IMR-90 (cell line): ENCODE measurements at regions not wholly inside any gene's neighbourhood (a gene's known extent, or its start where the extent isn't known, plus 50 kb on each side); places are given as distances from the start of the nearest gene placed in this dataset.
A peak's percentile ranks its signal among the peaks of the same experiment; 100 is the strongest.

Experiments
- ATAC-seq: fragments of 200-7000 bp; cut with Tn5 transposase; 2 replicates; pipeline ENCODE4 v1.9.1; 2020; ENCODE audit warnings: low read depth, mild to moderate bottlenecking, moderate library complexity
- BruUV-seq: library from RNA; stranded (reverse); fragments of 400-500 nt; replicated peaks from 2 replicates; lab custom pipeline; 2021; lab: Mats Ljungman, UMichigan
- CTCF ChIA-PET: fragments of 300-600 bp; formaldehyde crosslinking; extraction: SDS; loops from one replicate; lab custom pipeline; 2021; ENCODE audit warnings: antibody characterized with exemption; lab: Yijun Ruan, JAX
- POLR2A ChIA-PET: fragments of 300-600 bp; sonication (Branson Sonifier 250); formaldehyde crosslinking; loops from one replicate; lab custom pipeline; 2022; ENCODE audit warnings: antibody characterized with exemption; ENCODE audit not compliant: unreplicated experiment; lab: Charles Lee
- DNase-seq: peaks from one replicate; pipeline ENCODE4 v3.0.0; 2013
- H2AFZ ChIP-seq: replicated peaks from 2 replicates; pipeline ENCODE3; 2013; ENCODE audit warnings: low read length, mild to moderate bottlenecking; ENCODE audit not compliant: poor library complexity
- H2AK5ac ChIP-seq: 2 replicates; pipeline ENCODE4 v1.6.1; 2013; ENCODE audit warnings: low read depth, low read length, inconsistent platforms
- H2AK9ac ChIP-seq: replicated peaks from 2 replicates; pipeline ENCODE3; 2013; ENCODE audit warnings: mild to moderate bottlenecking, low read depth, low read length, moderate library complexity; ENCODE audit not compliant: poor library complexity
- H2BK120ac ChIP-seq: 2 replicates; pipeline ENCODE4 v1.6.1; 2013; ENCODE audit warnings: low read depth, low read length, inconsistent platforms
- H2BK15ac ChIP-seq: 3 replicates; pipeline ENCODE4 v1.6.1; 2013; ENCODE audit warnings: low read depth, low read length, inconsistent platforms
- H2BK20ac ChIP-seq: 2 replicates; pipeline ENCODE4 v1.6.1; 2013; ENCODE audit warnings: low read depth, mild to moderate bottlenecking, inconsistent platforms, low read length, moderate library complexity
- H2BK5ac ChIP-seq: 2 replicates; pipeline ENCODE4 v1.6.1; 2013; ENCODE audit warnings: mild to moderate bottlenecking, low read depth, low read length, inconsistent platforms; ENCODE audit not compliant: poor library complexity, severe bottlenecking
- H3K14ac ChIP-seq: replicated peaks from 2 replicates; pipeline ENCODE4 v1.6.1; 2013; ENCODE audit warnings: low read depth, low read length, inconsistent platforms
- H3K18ac ChIP-seq: 2 replicates; pipeline ENCODE4 v1.6.1; 2013; ENCODE audit warnings: low read depth, low read length, control low read depth
- H3K23ac ChIP-seq: 2 replicates; pipeline ENCODE4 v1.6.1; 2013; ENCODE audit warnings: low read depth, low read length, inconsistent platforms
- H3K27ac ChIP-seq: 2 replicates; pipeline ENCODE4 v1.5.1; 2013; ENCODE audit warnings: mild to moderate bottlenecking, control low read depth, low read length; ENCODE audit not compliant: insufficient read depth
- H3K27me3 ChIP-seq: 2 replicates; pipeline ENCODE4 v1.6.1; 2013; ENCODE audit warnings: low read length; ENCODE audit not compliant: control insufficient read depth, insufficient read depth
- H3K36me3 ChIP-seq: 2 replicates; pipeline ENCODE4 v1.6.1; 2013; ENCODE audit warnings: low read length, mixed read lengths; ENCODE audit not compliant: control insufficient read depth, insufficient read depth
- H3K4ac ChIP-seq: 2 replicates; pipeline ENCODE4 v1.6.1; 2013; ENCODE audit warnings: low read depth, low read length, inconsistent platforms
- H3K4me1 ChIP-seq: 2 replicates; pipeline ENCODE4 v1.6.1; 2013; ENCODE audit warnings: low read length, mixed read lengths; ENCODE audit not compliant: control insufficient read depth, insufficient read depth
- H3K4me2 ChIP-seq: 2 replicates; pipeline ENCODE4 v1.6.1; 2013; ENCODE audit warnings: low read depth, mild to moderate bottlenecking, control low read depth, low read length, moderate library complexity
- H3K4me3 ChIP-seq: 2 replicates; pipeline ENCODE4 v1.5.1; 2013; ENCODE audit warnings: low read depth, mild to moderate bottlenecking, control low read depth, low read length, moderate library complexity; ENCODE audit not compliant: insufficient read depth
- H3K56ac ChIP-seq: 2 replicates; pipeline ENCODE4 v1.6.1; 2013; ENCODE audit warnings: low read length, inconsistent platforms; ENCODE audit not compliant: insufficient read depth; ENCODE audit errors: extremely low read depth
- H3K79me1 ChIP-seq, 2 experiments: 2 replicates each; pipeline ENCODE4 v1.6.1; 2013; ENCODE audit warnings: low read length in 2 of 2, inconsistent platforms in 1 of 2, low read depth in 1 of 2
- H3K9ac ChIP-seq: 2 replicates; pipeline ENCODE4 v1.6.1; 2013; ENCODE audit warnings: low read depth, low read length, control low read depth
- H3K9me1 ChIP-seq: 2 replicates; pipeline ENCODE4 v1.6.1; 2013; ENCODE audit warnings: low read length, inconsistent platforms; ENCODE audit not compliant: insufficient read depth
- H3K9me3 ChIP-seq: 2 replicates; pipeline ENCODE4 v1.6.1; 2013; ENCODE audit warnings: low read length; ENCODE audit not compliant: control insufficient read depth, insufficient read depth
- H4K20me1 ChIP-seq: 2 replicates; pipeline ENCODE4 v1.6.1; 2013; ENCODE audit warnings: low read length, inconsistent platforms; ENCODE audit not compliant: insufficient read depth
- H4K5ac ChIP-seq: 2 replicates; pipeline ENCODE4 v1.6.1; 2013; ENCODE audit warnings: mild to moderate bottlenecking, low read depth, low read length, control low read depth
- H4K8ac ChIP-seq, 2 experiments: 2 replicates each; pipeline ENCODE4 v1.6.1; 2013; ENCODE audit warnings: low read depth in 2 of 2, low read length in 2 of 2, control low read depth in 1 of 2, inconsistent platforms in 1 of 2
- H4K91ac ChIP-seq: 2 replicates; pipeline ENCODE4 v1.6.1; 2013; ENCODE audit warnings: low read depth, low read length, inconsistent platforms; ENCODE audit not compliant: insufficient read depth
- MAFK ChIP-seq: IDR thresholded peaks from 2 replicates; pipeline ENCODE4 v1.6.1; 2012; ENCODE audit warnings: low read depth, low read length, improper control_type of control experiment
- WGBS, 2 experiments: methylation state at CpG; one replicate each; pipeline versions ENCODE4 v1.1.5 to v1.1.7; 2013; ENCODE audit warnings: missing lambda C conversion rate in 2 of 2; ENCODE audit not compliant: insufficient read length in 1 of 2; ENCODE audit errors: extremely low coverage in 2 of 2; 5-methylcytosine and 5-hydroxymethylcytosine counted together
- dilution Hi-C: fragments of 300-500 bp; cut with HindIII; formaldehyde crosslinking; loops from one replicate; pipeline ENCODE4 v1.14.3; 2018; ENCODE audit warnings: low sequenced_read_pairs; ENCODE audit not compliant: unreplicated experiment
- in situ Hi-C: fragments of 300-500 bp; cut with MboI; formaldehyde crosslinking; loops from 3 replicates; pipeline ENCODE4 v1.14.3; 2019; ENCODE audit warnings: low sequenced_read_pairs, inconsistent platforms, mixed read lengths
- intact Hi-C: fragments of 100-400 bp; cut with micrococcal nuclease; formaldehyde crosslinking; loops from 2 replicates; pipeline ENCODE4 v1.10.0; 2022

- in situ Hi-C loops (no loop called here), dilution Hi-C loops (no loop called here), intact Hi-C loops (loop anchor here (5.0 kb wide), 2 partner anchors 106 to 146 kb away; partner anchors contain the start of gene KLF13)
- H3K4me3 ChIP-seq, result no peak overlapping the region
- no peaks in the 10 kb centered on the region for H3K79me1 ChIP-seq
- CTCF ChIA-PET, result interaction anchor here (1.1 to 2.5 kb wide), 3 partner anchors 15 to 38 kb away, joined by 6 to 13 read pairs (median 6); no protein-coding TSS in a partner anchor
- H4K5ac ChIP-seq, result peak overlapping the region; percentile 16; the same call in 1 of the 2 replicates
- ATAC-seq (no peak), DNase-seq (no peak)
- no CpG with 5 or more reads among the region's 6 CpGs for WGBS, 2 experiments
- peak overlapping the region; percentile 39; the same call in 1 of the 2 replicates for H3K27ac ChIP-seq
- no peaks in the 10 kb centered on the region for H3K27me3 ChIP-seq
- 0 out of 2 replicates have a peak overlapping the region, but pooled peaks have one; percentile 7 for H3K9ac ChIP-seq
- H2BK120ac ChIP-seq, result peak overlapping the region; percentile 75
- peak overlapping the region; percentile 78 for H2AFZ ChIP-seq
- H2AK9ac ChIP-seq, result no peak overlapping the region
- H3K56ac ChIP-seq, result no peak overlapping the region
- peak overlapping the region; percentile 71 for H2AK5ac ChIP-seq
- no peak overlapping the region for H2BK5ac ChIP-seq
- H3K4ac ChIP-seq, result peak overlapping the region; percentile 75
- H3K4me2 ChIP-seq, result no peak overlapping the region; the same call in 1 of the 2 replicates
- no peak for TF ChIP-seq MAFK
- no peaks in the 10 kb centered on the region for H3K36me3 ChIP-seq
- BruUV-seq, result no TSS peak
- H4K8ac ChIP-seq, result peak overlapping the region; percentile 71 to 82
- H3K9me1 ChIP-seq, result peaks cover 19% of the 10 kb centered on the region
- H3K14ac ChIP-seq, result peak overlapping the region; percentile 62; the same call in 1 of the 2 replicates
- no peaks in the 10 kb centered on the region for H3K9me3 ChIP-seq
- peak overlapping the region; percentile 90 for H4K91ac ChIP-seq
- H4K20me1 ChIP-seq, result peaks cover 4% of the 10 kb centered on the region; the same call in 1 of the 2 replicates
- peak overlapping the region; percentile 89; the same call in 2 of the 3 replicates for H2BK15ac ChIP-seq
- H2BK20ac ChIP-seq, result peak overlapping the region; percentile 79
- 0 out of 2 replicates have a peak overlapping the region, but pooled peaks have one; percentile 55 for H3K23ac ChIP-seq
- H3K4me1 ChIP-seq, result peaks cover 14% of the 10 kb centered on the region
- peak overlapping the region; percentile 61 for H3K18ac ChIP-seq
- POLR2A ChIA-PET, result no interaction called here
Measured at GRCh38 chr15:31473385-31474058, 146.9 kb downstream of the KLF13 start.
